ENCODE measurements at regions not wholly inside any gene's neighbourhood (a gene's known extent, or its start where the extent isn't known, plus 50 kb on each side); places are given as distances from the start of the nearest gene placed in this dataset.

DNA sequence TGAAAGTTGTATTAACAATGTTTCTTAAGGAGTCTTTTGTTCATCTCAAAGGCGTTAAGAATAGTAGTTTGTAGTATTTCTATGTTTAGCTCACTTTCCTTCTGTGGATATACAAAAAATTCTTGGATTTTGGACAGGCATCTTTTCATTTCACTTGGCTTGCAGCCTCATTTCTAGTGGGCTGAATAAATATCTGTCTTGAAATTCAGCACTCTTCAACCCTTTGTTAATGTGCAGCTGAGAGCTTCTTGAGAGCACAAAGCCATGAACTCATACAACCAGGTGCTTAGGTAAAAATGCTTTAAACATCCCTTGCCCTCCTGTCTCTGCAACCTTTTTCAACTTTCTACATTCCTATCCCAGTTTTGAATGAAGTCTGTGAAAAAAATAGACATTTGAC lies 1003.2 kb downstream of the C4orf33 start:
- TF ChIP-seq, protein P1, sequence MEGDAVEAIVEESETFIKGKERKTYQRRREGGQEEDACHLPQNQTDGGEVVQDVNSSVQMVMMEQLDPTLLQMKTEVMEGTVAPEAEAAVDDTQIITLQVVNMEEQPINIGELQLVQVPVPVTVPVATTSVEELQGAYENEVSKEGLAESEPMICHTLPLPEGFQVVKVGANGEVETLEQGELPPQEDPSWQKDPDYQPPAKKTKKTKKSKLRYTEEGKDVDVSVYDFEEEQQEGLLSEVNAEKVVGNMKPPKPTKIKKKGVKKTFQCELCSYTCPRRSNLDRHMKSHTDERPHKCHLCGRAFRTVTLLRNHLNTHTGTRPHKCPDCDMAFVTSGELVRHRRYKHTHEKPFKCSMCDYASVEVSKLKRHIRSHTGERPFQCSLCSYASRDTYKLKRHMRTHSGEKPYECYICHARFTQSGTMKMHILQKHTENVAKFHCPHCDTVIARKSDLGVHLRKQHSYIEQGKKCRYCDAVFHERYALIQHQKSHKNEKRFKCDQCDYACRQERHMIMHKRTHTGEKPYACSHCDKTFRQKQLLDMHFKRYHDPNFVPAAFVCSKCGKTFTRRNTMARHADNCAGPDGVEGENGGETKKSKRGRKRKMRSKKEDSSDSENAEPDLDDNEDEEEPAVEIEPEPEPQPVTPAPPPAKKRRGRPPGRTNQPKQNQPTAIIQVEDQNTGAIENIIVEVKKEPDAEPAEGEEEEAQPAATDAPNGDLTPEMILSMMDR (IDR thresholded peaks at IDR 0.05) = no peak
- TF ChIP-seq POLR2A (IDR thresholded peaks at IDR 0.05) (no peak), POLR2AphosphoS5 (IDR thresholded peaks at IDR 0.05) (no peak)
- H3K27ac ChIP-seq = no peak overlapping the region
- H3K36me3 ChIP-seq = no peaks in the 10 kb centered on the region
- DNase-seq (ENCODE audit: low spot score in 2 of 2) = no peak
- no peak overlapping the region for H3K4me3 ChIP-seq
- intact Hi-C loops (cut with DNase I; ENCODE audit: low total_unique reads) = loop anchor here (5.0 kb wide), 1 partner anchor 588 kb away; no protein-coding TSS in a partner anchor
- no peaks in the 10 kb centered on the region for H3K27me3 ChIP-seq
- H3K9me3 ChIP-seq = no peaks in the 10 kb centered on the region
- H3K4me1 ChIP-seq = no peaks in the 10 kb centered on the region

DNA sequence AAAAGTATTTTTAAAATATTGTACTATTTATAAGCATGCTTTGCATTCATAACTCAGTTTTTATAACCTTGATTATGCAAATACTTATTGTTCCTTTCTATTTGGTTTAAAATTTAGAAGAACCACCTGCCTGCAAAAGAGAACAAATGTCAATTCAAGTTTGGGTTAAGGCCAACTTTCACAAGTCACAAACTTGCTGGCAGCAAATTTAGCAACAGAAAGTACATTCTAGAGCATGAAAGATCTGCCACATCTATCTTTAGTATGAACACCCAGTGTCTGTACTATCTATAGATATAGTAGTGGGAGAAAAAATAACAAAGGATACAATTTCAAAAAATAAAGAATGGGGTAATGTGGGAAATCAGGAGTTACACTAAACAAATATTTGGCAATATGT lies 1014.2 kb downstream of the C4orf33 start:
- no peak overlapping the region for H3K27ac ChIP-seq
- H3K9me3 ChIP-seq = no peaks in the 10 kb centered on the region
- TF ChIP-seq POLR2A (IDR thresholded peaks at IDR 0.05) (no peak), POLR2AphosphoS5 (IDR thresholded peaks at IDR 0.05) (no peak)
- TF ChIP-seq, protein P1 (IDR thresholded peaks at IDR 0.05) = no peak
- intact Hi-C loops (cut with DNase I; ENCODE audit: low total_unique reads) = no loop called here
- no peak for DNase-seq (ENCODE audit: low spot score in 2 of 2)
- H3K27me3 ChIP-seq = no peaks in the 10 kb centered on the region
- no peak overlapping the region for H3K4me3 ChIP-seq
- no peaks in the 10 kb centered on the region for H3K36me3 ChIP-seq
- H3K4me1 ChIP-seq = no peaks in the 10 kb centered on the region

GRCh38 chr4:130110770-130111169 lies 1014.8 kb downstream of the C4orf33 start:
- DNase-seq (ENCODE audit: low spot score in 2 of 2) = no peak
- Histone ChIP-seq H3K4me3 (no peak overlapping the region), H3K4me1 (no peaks in the 10 kb centered on the region), H3K9me3 (no peaks in the 10 kb centered on the region), H3K27me3 (no peaks in the 10 kb centered on the region), H3K27ac (no peak overlapping the region), H3K36me3 (no peaks in the 10 kb centered on the region)
- TF ChIP-seq POLR2AphosphoS5 (IDR thresholded peaks at IDR 0.05) (no peak), POLR2A (IDR thresholded peaks at IDR 0.05) (no peak)
- TF ChIP-seq, protein P1 (IDR thresholded peaks at IDR 0.05) = no peak
- intact Hi-C loops (cut with DNase I; ENCODE audit: low total_unique reads) = no loop called here

- no peaks in the 10 kb centered on the region for H3K36me3 ChIP-seq
- H3K9me3 ChIP-seq = no peaks in the 10 kb centered on the region
- no peak for DNase-seq (ENCODE audit: low spot score in 2 of 2)
- intact Hi-C loops (cut with DNase I; ENCODE audit: low total_unique reads) = no loop called here
- H3K4me1 ChIP-seq = no peaks in the 10 kb centered on the region
- TF ChIP-seq POLR2A (IDR thresholded peaks at IDR 0.05) = no peak
- TF ChIP-seq, protein P1 (IDR thresholded peaks at IDR 0.05) = no peak
- TF ChIP-seq POLR2AphosphoS5 (IDR thresholded peaks at IDR 0.05) = no peak
- no peaks in the 10 kb centered on the region for H3K27me3 ChIP-seq
- no peak overlapping the region for H3K27ac ChIP-seq
- H3K4me3 ChIP-seq = no peak overlapping the region
Measured at GRCh38 chr4:130124066-130124465, 1028.1 kb downstream of the C4orf33 start.

DNA sequence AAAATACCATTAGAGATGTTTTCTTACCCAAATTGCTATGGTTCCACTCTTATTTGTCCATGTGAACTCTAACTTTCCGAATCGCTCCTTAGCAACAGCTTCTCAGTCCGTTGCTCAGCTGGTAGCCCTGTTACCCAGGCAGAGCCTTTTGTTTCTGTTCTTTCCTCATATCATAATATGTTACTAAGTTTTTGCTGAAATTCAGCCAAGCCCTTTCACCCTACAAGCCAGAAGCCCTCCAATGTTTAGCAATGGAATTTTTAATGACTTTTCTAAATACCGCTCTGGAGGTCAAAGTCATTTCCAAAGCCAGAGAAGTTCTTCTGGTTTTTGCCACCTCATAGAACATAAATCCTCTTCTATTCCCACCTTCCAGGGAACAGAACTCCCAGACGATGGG lies 1029.5 kb downstream of the C4orf33 start:
- H3K36me3 ChIP-seq = no peaks in the 10 kb centered on the region
- TF ChIP-seq POLR2A (IDR thresholded peaks at IDR 0.05) (no peak), POLR2AphosphoS5 (IDR thresholded peaks at IDR 0.05) (no peak)
- TF ChIP-seq, protein P1 (IDR thresholded peaks at IDR 0.05) = no peak
- no peak for DNase-seq (ENCODE audit: low spot score in 2 of 2)
- H3K27ac ChIP-seq = no peak overlapping the region
- H3K4me3 ChIP-seq = no peak overlapping the region
- H3K4me1 ChIP-seq = no peaks in the 10 kb centered on the region
- intact Hi-C loops (cut with DNase I; ENCODE audit: low total_unique reads) = no loop called here
- no peaks in the 10 kb centered on the region for H3K9me3 ChIP-seq
- no peaks in the 10 kb centered on the region for H3K27me3 ChIP-seq
